ENCODE measurements at regions not wholly inside any gene's neighbourhood (a gene's known extent, or its start where the extent isn't known, plus 50 kb on each side); places are given as distances from the start of the nearest gene placed in this dataset.

DNA sequence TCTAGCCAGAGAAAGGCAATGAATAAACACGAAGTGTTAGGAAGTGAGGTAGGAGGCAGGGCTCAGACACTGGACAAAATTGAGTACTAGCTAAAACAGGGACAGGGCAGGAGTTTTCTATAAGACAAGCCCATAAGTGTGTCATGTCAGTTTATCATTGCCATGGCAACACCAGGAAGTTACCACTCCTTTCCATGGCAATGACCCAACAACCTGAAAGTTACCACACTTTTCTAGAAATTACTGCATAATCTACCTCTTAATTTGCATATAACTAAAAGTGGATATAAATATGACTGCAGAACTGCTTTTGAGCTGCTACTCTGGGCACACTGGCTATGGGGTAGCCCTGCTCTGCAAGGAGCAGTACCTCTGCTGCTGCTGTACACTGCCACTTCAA, 442.5 kb upstream of the COX7C start:
- Histone ChIP-seq H3K9ac (ENCODE audit: low read depth in 1 of 2, low read length in 2 of 2) (no peak overlapping the region), H3K9me3 (ENCODE audit: control insufficient read depth in 4 of 4, low read length in 3 of 4) (no peaks in the 10 kb centered on the region), H3K4me3 (ENCODE audit: low read depth in 1 of 3, low read length in 3 of 3) (no peak overlapping the region), H3K36me3 (ENCODE audit: control insufficient read depth in 4 of 4, insufficient read depth in 3 of 4, low read depth in 1 of 4, low read length in 3 of 4) (no peaks in the 10 kb centered on the region), H3K27ac (ENCODE audit: low read depth in 1 of 2, low read length in 2 of 2) (no peak overlapping the region), H3K4me1 (ENCODE audit: control insufficient read depth in 4 of 4, insufficient read depth in 4 of 4, low read length in 3 of 4) (no peaks in the 10 kb centered on the region), H3K27me3 (ENCODE audit: control insufficient read depth in 4 of 4, insufficient read depth in 4 of 4, low read length in 3 of 4) (no peaks in the 10 kb centered on the region)
- WGBS = 36% methylated on average over 1 of the region's 1 CpG
- TF ChIP-seq, protein P1, sequence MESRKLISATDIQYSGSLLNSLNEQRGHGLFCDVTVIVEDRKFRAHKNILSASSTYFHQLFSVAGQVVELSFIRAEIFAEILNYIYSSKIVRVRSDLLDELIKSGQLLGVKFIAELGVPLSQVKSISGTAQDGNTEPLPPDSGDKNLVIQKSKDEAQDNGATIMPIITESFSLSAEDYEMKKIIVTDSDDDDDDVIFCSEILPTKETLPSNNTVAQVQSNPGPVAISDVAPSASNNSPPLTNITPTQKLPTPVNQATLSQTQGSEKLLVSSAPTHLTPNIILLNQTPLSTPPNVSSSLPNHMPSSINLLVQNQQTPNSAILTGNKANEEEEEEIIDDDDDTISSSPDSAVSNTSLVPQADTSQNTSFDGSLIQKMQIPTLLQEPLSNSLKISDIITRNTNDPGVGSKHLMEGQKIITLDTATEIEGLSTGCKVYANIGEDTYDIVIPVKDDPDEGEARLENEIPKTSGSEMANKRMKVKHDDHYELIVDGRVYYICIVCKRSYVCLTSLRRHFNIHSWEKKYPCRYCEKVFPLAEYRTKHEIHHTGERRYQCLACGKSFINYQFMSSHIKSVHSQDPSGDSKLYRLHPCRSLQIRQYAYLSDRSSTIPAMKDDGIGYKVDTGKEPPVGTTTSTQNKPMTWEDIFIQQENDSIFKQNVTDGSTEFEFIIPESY (IDR thresholded peaks at IDR 0.05) = no peak
- TF ChIP-seq JUND (IDR thresholded peaks at IDR 0.05) = no peak
- TF ChIP-seq, protein P2, sequence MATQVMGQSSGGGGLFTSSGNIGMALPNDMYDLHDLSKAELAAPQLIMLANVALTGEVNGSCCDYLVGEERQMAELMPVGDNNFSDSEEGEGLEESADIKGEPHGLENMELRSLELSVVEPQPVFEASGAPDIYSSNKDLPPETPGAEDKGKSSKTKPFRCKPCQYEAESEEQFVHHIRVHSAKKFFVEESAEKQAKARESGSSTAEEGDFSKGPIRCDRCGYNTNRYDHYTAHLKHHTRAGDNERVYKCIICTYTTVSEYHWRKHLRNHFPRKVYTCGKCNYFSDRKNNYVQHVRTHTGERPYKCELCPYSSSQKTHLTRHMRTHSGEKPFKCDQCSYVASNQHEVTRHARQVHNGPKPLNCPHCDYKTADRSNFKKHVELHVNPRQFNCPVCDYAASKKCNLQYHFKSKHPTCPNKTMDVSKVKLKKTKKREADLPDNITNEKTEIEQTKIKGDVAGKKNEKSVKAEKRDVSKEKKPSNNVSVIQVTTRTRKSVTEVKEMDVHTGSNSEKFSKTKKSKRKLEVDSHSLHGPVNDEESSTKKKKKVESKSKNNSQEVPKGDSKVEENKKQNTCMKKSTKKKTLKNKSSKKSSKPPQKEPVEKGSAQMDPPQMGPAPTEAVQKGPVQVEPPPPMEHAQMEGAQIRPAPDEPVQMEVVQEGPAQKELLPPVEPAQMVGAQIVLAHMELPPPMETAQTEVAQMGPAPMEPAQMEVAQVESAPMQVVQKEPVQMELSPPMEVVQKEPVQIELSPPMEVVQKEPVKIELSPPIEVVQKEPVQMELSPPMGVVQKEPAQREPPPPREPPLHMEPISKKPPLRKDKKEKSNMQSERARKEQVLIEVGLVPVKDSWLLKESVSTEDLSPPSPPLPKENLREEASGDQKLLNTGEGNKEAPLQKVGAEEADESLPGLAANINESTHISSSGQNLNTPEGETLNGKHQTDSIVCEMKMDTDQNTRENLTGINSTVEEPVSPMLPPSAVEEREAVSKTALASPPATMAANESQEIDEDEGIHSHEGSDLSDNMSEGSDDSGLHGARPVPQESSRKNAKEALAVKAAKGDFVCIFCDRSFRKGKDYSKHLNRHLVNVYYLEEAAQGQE (IDR thresholded peaks at IDR 0.05) = no peak
- TF ChIP-seq, protein P3, sequence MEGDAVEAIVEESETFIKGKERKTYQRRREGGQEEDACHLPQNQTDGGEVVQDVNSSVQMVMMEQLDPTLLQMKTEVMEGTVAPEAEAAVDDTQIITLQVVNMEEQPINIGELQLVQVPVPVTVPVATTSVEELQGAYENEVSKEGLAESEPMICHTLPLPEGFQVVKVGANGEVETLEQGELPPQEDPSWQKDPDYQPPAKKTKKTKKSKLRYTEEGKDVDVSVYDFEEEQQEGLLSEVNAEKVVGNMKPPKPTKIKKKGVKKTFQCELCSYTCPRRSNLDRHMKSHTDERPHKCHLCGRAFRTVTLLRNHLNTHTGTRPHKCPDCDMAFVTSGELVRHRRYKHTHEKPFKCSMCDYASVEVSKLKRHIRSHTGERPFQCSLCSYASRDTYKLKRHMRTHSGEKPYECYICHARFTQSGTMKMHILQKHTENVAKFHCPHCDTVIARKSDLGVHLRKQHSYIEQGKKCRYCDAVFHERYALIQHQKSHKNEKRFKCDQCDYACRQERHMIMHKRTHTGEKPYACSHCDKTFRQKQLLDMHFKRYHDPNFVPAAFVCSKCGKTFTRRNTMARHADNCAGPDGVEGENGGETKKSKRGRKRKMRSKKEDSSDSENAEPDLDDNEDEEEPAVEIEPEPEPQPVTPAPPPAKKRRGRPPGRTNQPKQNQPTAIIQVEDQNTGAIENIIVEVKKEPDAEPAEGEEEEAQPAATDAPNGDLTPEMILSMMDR (IDR thresholded peaks at IDR 0.05; ENCODE audit: low read depth, low read length, missing input control) = no peak
- no peak for TF ChIP-seq FOXA1 (IDR thresholded peaks at IDR 0.05)
- TF ChIP-seq GABPA (IDR thresholded peaks at IDR 0.05 in 1 of 2, conservative IDR thresholded peaks at IDR 0.05 in 1 of 2) = no peak
- DNase-seq (ENCODE audit: low spot score) = no peak

DNA sequence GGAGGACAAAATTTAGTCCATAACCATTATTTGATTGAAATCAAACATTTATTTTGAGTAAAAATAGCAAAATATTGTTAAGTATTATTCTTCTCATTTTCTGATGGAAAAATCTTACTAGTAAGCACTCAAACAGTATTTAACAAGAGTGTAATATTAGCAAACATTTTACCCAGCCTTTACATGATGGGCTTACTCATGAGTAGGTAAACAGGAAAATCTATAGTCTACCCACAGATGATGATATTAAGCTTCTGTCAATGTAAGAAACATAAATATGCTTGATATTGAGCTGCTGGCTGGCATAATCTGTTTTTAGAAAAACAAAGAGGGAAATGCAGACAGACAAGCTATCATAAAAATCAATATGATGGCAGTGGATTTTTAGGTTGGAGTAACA, 418.5 kb upstream of the COX7C start:
- H3K36me3 ChIP-seq (ENCODE audit: control insufficient read depth in 4 of 4, insufficient read depth in 3 of 4, low read depth in 1 of 4, low read length in 3 of 4) = no peaks in the 10 kb centered on the region
- H3K4me1 ChIP-seq (ENCODE audit: control insufficient read depth in 4 of 4, insufficient read depth in 4 of 4, low read length in 3 of 4) = no peaks in the 10 kb centered on the region
- no peaks in the 10 kb centered on the region for H3K9me3 ChIP-seq (ENCODE audit: control insufficient read depth in 4 of 4, low read length in 3 of 4)
- H3K27me3 ChIP-seq (ENCODE audit: control insufficient read depth in 4 of 4, insufficient read depth in 4 of 4, low read length in 3 of 4) = peaks cover 0 to 3% (median 0%) of the 10 kb centered on the region in 4 donors
- H3K9ac ChIP-seq (ENCODE audit: low read depth in 1 of 2, low read length in 2 of 2) = no peak overlapping the region
- TF ChIP-seq, protein P2 (IDR thresholded peaks at IDR 0.05) = no peak
- no peak for TF ChIP-seq RXRA (IDR thresholded peaks at IDR 0.05)
- no peak overlapping the region for H3K27ac ChIP-seq (ENCODE audit: low read depth in 1 of 2, low read length in 2 of 2)
- no peak overlapping the region for H3K4me3 ChIP-seq (ENCODE audit: low read depth in 1 of 3, low read length in 3 of 3)
- DNase-seq (ENCODE audit: low spot score) = no peak

Data from liver (tissue), 8 donors.